NT2/D1 (cell line): ENCODE measurements at regions not wholly inside any gene's neighbourhood (a gene's known extent, or its start where the extent isn't known, plus 50 kb on each side); places are given as distances from the start of the nearest gene placed in this dataset.

Experiments
- SUZ12 ChIP-seq: IDR thresholded peaks from 2 replicates; pipeline ENCODE4 v1.6.1; 2011; ENCODE audit not compliant: insufficient read length, insufficient read depth; ENCODE audit errors: extremely low read depth
- YY1 ChIP-seq: IDR thresholded peaks from 2 replicates; pipeline ENCODE4 v1.6.1; 2011; ENCODE audit not compliant: insufficient read length, insufficient read depth
- ZNF274 ChIP-seq: IDR thresholded peaks from 2 replicates; pipeline ENCODE4 v1.6.1; 2011; ENCODE audit warnings: mild to moderate bottlenecking, low read depth, low read length

- TF ChIP-seq ZNF274, result no peak
- no peak for TF ChIP-seq SUZ12
- no peak for TF ChIP-seq YY1
Observed at GRCh38 chr14:78018283-78018682, 151.9 kb upstream of the NRXN3 start.
